Middle frontal gyrus (tissue), 1 donor: ENCODE measurements at regions not wholly inside any gene's neighbourhood (a gene's known extent, or its start where the extent isn't known, plus 50 kb on each side); places are given as distances from the start of the nearest gene placed in this dataset.

Source experiments
- DNase-seq: peaks from one replicate; pipeline ENCODE4 v3.0.0-alpha.2; 2015; ENCODE audit warnings: low spot score; ENCODE audit errors: extremely low spot score

GRCh38 chr10:47225928-47226645 lies 73.9 kb upstream of the GDF10 start:
- DNase-seq: no peak

- no peak for DNase-seq
Observed at GRCh38 chr10:47230482-47230881, 69.5 kb upstream of the GDF10 start.

GRCh38 chr10:47230957-47231356 lies 69.0 kb upstream of the GDF10 start:
- DNase-seq: no peak

- no peak for DNase-seq
Observed at GRCh38 chr10:47231414-47231813, 68.6 kb upstream of the GDF10 start.

- no peak for DNase-seq
Observed at GRCh38 chr10:47233631-47234030, 66.4 kb upstream of the GDF10 start.

GRCh38 chr10:47235484-47235883 lies 64.5 kb upstream of the GDF10 start:
- no peak for DNase-seq

- no peak for DNase-seq
Observed at GRCh38 chr10:47237316-47238260, 62.4 kb upstream of the GDF10 start.

- no peak for DNase-seq
Observed at GRCh38 chr10:47238331-47239095, 61.5 kb upstream of the GDF10 start.

- no peak for DNase-seq
Observed at GRCh38 chr10:47239211-47239610, 60.8 kb upstream of the GDF10 start.

GRCh38 chr10:47240173-47240572 lies 59.8 kb upstream of the GDF10 start:
- DNase-seq: no peak

GRCh38 chr10:47241256-47241655 lies 58.7 kb upstream of the GDF10 start:
- DNase-seq: no peak

GRCh38 chr10:47241946-47242867 lies 57.8 kb upstream of the GDF10 start:
- no peak for DNase-seq

GRCh38 chr10:47243356-47243755 lies 56.6 kb upstream of the GDF10 start:
- no peak for DNase-seq

GRCh38 chr10:47243791-47244190 lies 56.2 kb upstream of the GDF10 start:
- no peak for DNase-seq

- no peak for DNase-seq
Observed at GRCh38 chr10:47244560-47245500, 55.2 kb upstream of the GDF10 start.

- no peak for DNase-seq
Observed at GRCh38 chr10:47245731-47246350, 54.2 kb upstream of the GDF10 start.

- DNase-seq: no peak
Observed at GRCh38 chr10:47246406-47247147, 53.4 kb upstream of the GDF10 start.
